DMS 273 (cell line): ENCODE measurements at regions not wholly inside any gene's neighbourhood (a gene's known extent, or its start where the extent isn't known, plus 50 kb on each side); places are given as distances from the start of the nearest gene placed in this dataset.

Experiments used
- DNase-seq: peaks from one replicate; lab custom pipeline; 2025; ENCODE audit not compliant: unreplicated experiment; lab: John Stamatoyannopoulos, UW

GRCh38 chr2:8165550-8165949, 516.3 kb upstream of the ID2 start:
- DNase-seq: no peak

DNA sequence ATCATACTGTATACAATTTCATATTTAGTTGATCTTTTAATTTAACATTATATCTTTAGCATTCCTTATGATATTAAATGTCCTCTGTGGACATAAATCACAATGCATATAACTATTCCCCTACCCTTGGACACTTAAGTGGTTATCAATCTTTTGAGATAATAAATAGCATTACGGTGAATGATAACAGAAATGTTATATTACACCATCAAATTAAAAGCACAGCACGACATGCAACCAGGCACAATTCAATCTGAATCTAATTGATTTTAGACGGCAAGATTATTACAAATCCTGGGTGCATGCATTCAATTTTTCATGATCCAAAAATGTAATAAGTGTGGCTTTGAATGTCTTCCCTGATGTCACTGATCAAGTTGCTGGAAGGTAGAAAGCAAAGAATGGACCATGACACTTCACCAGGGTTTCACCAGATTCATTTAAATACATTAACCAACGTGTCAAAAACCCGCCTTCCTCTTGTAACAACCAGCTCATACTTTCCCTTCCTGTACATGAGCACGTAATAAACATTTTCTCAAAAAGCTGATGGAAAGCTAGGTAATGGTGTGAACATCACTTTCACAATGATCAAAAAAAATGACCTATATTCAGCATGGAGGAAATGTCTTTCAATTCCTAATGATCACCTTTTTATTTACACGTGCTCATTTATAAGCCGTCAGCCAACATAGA, 513.7 kb upstream of the ID2 start:
- DNase-seq: no peak

- no peak for DNase-seq
These were observed 512.9 kb upstream of the ID2 start for GRCh38 chr2:8168876-8169424.

- no peak for DNase-seq
These were observed 512.4 kb upstream of the ID2 start for GRCh38 chr2:8169443-8169842.

DNA sequence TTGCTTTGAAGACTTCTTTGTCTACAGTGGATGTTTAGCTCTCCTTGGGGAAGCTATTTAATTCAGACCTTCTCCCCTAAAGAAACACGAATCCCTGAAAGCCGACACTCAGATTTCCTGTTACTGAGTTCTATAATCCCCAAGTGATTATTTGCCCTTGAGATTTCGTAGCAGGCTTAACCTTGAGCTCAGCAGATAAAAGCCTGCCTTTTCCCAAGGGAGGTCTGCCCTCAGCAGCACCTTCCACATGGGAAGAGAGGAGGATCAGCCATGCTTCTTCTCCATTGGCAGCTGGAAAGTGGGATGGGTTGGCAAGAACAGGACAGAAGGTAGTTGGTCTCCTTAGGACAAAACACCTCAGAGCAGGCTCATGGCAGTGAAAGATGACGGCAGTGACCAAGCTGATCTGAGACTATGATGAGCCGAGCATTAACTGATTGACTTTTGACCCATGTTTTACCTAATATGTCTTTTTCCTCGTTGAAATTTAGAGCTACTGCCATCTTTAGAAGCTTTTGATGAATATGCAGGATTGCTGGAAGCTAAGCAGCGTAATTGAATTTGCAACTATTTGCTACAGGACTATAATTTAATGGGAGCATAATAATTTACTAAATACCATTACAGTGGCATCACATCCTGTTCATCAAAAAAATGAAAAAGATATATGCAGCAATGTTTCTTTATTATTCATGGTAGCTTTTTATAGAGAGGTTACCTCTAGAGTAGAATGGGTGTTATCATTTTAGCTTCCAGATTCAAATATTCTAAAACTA, 511.1 kb upstream of the ID2 start:
- DNase-seq: no peak

GRCh38 chr2:8171608-8172007, 510.2 kb upstream of the ID2 start:
- no peak for DNase-seq

DNA sequence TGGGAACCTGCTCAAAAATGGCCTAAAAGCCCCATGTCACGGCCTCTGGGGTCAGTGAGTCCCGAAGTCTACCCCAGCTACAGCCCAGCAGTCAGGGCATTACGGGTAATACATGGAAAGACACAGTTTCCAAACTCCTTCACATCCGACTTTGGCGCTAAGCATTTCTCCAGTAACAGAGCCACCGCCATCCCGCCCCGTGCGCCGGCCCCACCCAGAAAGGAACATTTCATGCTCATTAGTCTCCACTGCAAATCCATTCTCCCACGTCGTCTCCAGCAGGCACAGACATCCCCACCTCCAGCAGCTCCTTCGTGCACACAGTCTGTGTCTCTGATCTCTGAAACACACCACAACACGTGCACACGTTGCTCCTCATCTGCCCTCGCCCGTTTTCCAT, 509.2 kb upstream of the ID2 start:
- no peak for DNase-seq

GRCh38 chr2:8174641-8175257, 507.1 kb upstream of the ID2 start:
- DNase-seq: no peak

DNA sequence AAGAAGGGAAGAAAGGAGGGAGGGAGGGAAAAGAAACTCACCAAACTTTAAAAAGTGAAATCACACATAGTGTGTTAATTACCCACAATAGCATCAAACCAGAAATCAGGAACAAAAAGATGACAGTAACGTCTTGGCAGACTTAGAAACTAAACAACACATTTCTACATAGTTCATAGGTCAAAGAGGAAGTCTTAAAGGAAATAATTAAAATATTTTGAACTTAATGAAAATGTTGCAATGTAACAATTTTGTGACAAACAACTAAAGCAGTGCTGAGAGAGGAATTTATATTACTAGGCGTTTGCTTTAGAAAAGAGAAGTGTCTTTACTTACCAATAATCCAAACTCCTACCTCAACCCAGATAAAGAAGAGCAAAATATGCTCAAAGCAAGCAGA, 505.0 kb upstream of the ID2 start:
- no peak for DNase-seq

GRCh38 chr2:8177566-8177965, 504.3 kb upstream of the ID2 start:
- no peak for DNase-seq

DNA sequence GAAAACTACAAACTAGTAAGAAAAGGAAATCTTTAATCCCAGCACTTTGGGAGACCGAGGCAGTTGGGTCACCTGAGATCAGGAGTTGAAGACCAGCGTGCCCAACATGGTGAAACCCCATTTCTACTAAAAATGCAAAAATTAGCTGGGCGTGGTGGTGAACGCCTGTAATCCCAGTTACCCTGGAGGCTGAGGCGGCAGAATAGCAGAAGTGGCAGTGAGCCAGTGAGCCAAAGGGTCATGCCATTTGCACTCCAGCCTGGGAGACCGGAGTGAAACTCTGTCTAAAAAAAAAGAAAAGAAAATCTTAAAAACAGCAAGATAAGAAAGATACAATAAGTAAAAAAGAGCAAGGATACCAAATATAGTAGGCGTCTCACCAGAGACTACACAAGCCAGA, 502.9 kb upstream of the ID2 start:
- DNase-seq: no peak

- DNase-seq: no peak
These were observed 492.5 kb upstream of the ID2 start for GRCh38 chr2:8189316-8189715.

DNA sequence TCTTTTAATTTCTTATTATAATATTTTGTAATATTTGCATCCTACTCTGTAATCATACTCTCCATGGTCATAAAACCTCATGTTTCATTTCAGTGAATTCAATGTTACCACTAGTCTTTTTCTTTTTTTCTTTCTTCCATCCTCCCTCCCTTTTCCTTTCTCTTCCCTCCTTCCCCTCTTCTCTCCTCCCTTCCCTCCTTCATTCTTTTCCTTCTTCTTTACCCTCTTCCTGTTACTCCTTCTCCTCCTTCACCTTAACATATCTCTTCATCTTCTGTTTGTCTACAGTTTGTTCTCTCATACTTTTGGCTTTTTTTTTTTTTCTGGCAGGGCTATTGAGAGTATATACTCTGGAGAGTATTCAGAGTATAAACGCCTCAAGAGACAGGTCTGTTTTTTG, 491.6 kb upstream of the ID2 start:
- no peak for DNase-seq

DNA sequence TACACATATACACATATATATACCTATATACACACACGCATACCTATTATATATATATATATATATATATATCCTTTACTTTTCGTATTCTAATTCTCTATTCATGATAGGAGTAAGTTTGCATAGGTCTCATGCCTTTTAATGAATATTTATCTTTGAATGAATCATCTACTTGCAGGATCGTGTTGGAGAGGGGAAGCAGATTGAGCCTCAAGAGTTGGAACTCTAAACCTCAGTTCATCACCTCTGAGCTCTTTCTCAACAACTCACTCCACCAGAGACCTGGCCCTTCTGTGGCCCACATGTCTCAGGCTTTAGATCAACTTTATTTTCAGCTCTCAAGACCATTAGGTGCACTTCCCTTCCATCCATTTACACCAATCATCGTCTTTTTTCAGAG, 490.4 kb upstream of the ID2 start:
- DNase-seq: no peak

GRCh38 chr2:8193146-8193545, 488.7 kb upstream of the ID2 start:
- DNase-seq: no peak

DNA sequence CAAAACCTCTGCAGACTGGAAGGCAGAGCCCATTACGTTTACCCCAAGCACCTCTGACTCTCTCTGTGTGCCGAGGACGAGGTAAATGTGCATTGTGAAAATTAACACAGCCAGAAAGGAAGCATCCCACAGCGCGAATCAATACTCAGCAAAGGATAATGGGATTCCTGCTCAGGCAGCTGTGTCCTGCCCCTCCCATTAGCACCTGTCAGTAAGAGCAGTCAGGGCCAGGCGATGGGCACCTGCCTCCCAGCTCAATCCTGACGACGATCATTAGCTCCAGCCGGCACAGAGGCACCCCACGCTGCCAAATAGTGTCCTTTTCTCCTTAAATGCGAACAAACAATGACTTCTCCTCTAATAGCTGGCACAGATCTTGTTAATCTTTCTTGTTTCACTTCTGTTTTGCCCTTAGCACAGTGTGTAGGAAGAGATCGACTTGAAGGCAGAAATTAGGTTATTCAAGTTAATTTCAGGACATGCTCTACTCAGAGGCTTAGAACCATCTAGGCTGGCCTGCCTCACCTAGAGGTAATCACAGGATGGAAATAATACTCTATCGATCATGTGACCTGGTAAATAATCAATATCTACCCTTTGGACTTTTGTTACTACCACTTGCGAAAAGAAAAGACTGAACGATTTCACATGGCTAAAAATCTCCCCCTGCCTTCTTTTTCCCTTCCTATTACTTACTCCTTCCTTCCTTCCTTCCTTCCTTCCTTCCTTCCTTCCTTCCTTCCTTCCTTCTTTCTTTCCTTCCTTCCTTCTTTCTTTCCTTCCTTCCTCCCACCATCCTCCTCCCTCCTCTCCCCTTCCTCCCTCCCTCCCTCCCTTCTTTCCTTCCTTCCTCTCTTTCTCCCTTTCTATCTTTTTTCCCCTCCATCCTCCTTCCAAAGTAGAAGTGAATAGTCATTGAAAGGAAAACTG, 487.9 kb upstream of the ID2 start:
- no peak for DNase-seq

GRCh38 chr2:8195784-8196183, 486.1 kb upstream of the ID2 start:
- DNase-seq: no peak

DNA sequence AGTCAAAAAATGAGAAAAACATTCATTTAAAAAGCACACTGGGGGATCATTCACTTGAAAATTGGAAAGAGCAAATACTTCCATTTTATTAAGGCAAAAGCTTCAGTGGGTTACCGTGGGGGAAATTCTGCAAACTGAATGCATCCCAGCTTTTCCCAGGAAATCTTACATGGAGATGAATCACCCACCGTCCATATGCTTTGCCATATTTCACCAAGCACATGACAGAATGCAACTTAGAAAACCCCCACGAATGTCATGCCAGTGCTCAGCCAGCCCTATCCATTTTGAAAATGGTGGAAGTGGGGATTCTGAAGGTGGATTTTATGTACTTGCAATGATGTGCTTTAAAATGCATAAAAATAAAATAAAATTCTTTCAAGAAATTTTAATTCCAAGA, 485.5 kb upstream of the ID2 start:
- peak; percentile 10 for DNase-seq

- DNase-seq: no peak
These were observed 484.8 kb upstream of the ID2 start for GRCh38 chr2:8197101-8197500.

GRCh38 chr2:8197825-8198224, 484.0 kb upstream of the ID2 start:
- DNase-seq: no peak

DNA sequence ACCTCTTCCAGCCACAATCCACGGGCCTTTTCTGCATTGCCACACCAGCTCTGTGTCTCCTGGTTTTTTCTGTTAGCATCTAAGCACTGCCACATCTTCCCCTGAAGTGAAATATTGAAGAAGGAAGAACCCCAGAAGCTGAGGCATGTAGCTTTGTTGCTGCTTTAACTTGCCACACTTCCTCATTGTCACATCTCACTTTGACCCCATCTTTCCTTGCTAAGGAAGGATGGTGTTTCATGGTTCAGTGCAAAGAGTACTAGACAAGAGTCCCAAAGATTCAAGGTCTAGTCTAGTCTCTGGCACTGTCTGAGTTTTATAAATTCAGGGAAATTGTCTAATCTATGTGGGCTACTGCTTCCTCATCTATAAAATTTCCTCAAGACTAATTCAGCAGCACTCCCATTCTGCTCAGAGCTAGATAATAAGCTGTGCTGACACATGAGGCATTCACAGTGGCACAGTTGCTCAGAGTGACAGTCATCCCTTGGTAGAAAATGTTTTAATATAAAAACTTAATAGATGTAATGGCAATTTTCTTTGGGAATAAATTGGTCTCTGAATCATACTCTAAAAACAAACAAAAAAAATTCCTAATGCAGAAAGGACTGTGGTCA, 483.0 kb upstream of the ID2 start:
- DNase-seq: no peak
